SK-N-MC (cell line): ENCODE measurements at regions not wholly inside any gene's neighbourhood (a gene's known extent, or its start where the extent isn't known, plus 50 kb on each side); places are given as distances from the start of the nearest gene placed in this dataset.

Experiments used
- EZH2 ChIP-seq: fragments of 200-600 bp; sonication (generic); IDR thresholded peaks from one replicate; pipeline ENCODE4 v1.6.1; 2017; ENCODE audit warnings: antibody characterized with exemption
- FOXP2 ChIP-seq: optimal IDR thresholded peaks from 2 replicates; pipeline ENCODE3; 2011; ENCODE audit warnings: mild to moderate bottlenecking, moderate library complexity; ENCODE audit not compliant: insufficient read depth; ENCODE audit errors: extremely low read length, control extremely low read depth
- POLR2AphosphoS5 ChIP-seq: IDR thresholded peaks from 2 replicates; pipeline ENCODE4 v1.6.1; 2012; ENCODE audit warnings: mild to moderate bottlenecking, low read depth, low read length, borderline replicate concordance

DNA sequence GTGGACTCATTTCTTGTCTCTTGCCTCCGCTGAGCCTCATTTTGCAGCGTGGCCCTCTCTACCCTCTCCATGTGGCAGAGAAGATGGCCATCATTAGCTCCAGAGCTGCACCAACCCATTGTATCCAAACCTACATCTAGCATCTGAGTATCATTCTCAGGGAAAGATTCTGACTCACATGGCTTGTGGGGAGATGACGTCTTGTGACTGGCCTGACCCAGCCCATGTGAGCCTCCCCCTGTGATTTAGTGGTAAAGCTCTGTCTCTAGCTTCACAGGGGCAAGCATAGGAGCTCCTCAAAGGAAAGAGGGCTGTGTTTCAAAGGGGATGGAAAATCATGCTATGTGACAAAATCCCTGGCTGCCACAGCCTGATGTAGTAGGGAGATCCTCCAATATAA, 87.4 kb upstream of the RBMS1 start:
- TF ChIP-seq EZH2 (no peak), POLR2AphosphoS5 (no peak), FOXP2 (no peak)
